HEK293 (cell line): ENCODE measurements at regions not wholly inside any gene's neighbourhood (a gene's known extent, or its start where the extent isn't known, plus 50 kb on each side); places are given as distances from the start of the nearest gene placed in this dataset.

ENCODE experiments used
- CTCF ChIA-PET: fragments of 350-600 bp; formaldehyde crosslinking; extraction: SDS; loops from one replicate; lab custom pipeline; 2021; ENCODE audit warnings: antibody characterized with exemption; lab: Yijun Ruan, JAX
- POLR2A ChIA-PET: fragments of 300-600 bp; formaldehyde crosslinking; extraction: SDS; loops from one replicate; lab custom pipeline; 2020; ENCODE audit warnings: antibody characterized with exemption, inconsistent platforms; lab: Yijun Ruan, JAX
- H3K27ac ChIP-seq: fragments of 200-500 bp; sonication (Bioruptor generic); 2 replicates; pipeline ENCODE4 v1.5.1; 2014; ENCODE audit warnings: low read depth, low read length, control low read depth, inconsistent platforms; ENCODE audit errors: extremely low read depth
- H3K36me3 ChIP-seq, 2 experiments: fragments of 200-500 bp in 1 of 2; sonication (Bioruptor generic) in 1 of 2; 1 replicate in 1 of 2; 2 replicates in 1 of 2; pipeline ENCODE4 v1.5.1; 2014 to 2017; ENCODE audit warnings: inconsistent platforms in 2 of 2, low read length in 2 of 2; ENCODE audit not compliant: control insufficient read depth in 2 of 2, insufficient read depth in 1 of 2
- H3K4me1 ChIP-seq: fragments of 200-500 bp; sonication (Bioruptor generic); 2 replicates; pipeline ENCODE4 v1.5.1; 2014; ENCODE audit warnings: mild to moderate bottlenecking, low read length, inconsistent platforms; ENCODE audit not compliant: control insufficient read depth, insufficient read depth
- H3K4me3 ChIP-seq: 2 replicates; pipeline ENCODE4 v1.5.1; 2011; ENCODE audit warnings: low read depth, mild to moderate bottlenecking, control low read depth, low read length, moderate library complexity
- H3K9me3 ChIP-seq: fragments of 200-500 bp; sonication (Bioruptor generic); 2 replicates; pipeline ENCODE4 v1.5.1; 2014; ENCODE audit warnings: low read depth, low read length, inconsistent platforms; ENCODE audit not compliant: control insufficient read depth, insufficient read depth
- EGR2 ChIP-seq: fragments of 450-650 bp; formaldehyde crosslinking; IDR thresholded peaks from 2 replicates; pipeline ENCODE4 v1.5.1; 2016; ENCODE audit warnings: low read depth, missing biosample characterization, missing genetic modification characterization
- GLIS1 ChIP-seq: fragments of 450-650 bp; formaldehyde crosslinking; IDR thresholded peaks from 2 replicates; pipeline ENCODE4 v1.5.1; 2016; ENCODE audit warnings: missing biosample characterization, missing genetic modification characterization
- MEIS1 ChIP-seq: sonication (generic); formaldehyde crosslinking; IDR thresholded peaks from 2 replicates; pipeline ENCODE4 v1.8.1; 2022; ENCODE audit warnings: missing genetic modification reagents, mild to moderate bottlenecking, borderline replicate concordance
- RBAK ChIP-seq: fragments of 450-650 bp; formaldehyde crosslinking; IDR thresholded peaks from 2 replicates; pipeline ENCODE4 v1.5.1; 2016; ENCODE audit warnings: missing biosample characterization, missing genetic modification characterization
- SCRT1 ChIP-seq: fragments of 450-650 bp; formaldehyde crosslinking; IDR thresholded peaks from 2 replicates; pipeline ENCODE4 v1.5.1; 2016; ENCODE audit warnings: missing biosample characterization, missing genetic modification characterization, borderline replicate concordance
- TCF7L2 ChIP-seq: IDR thresholded peaks from 2 replicates; pipeline ENCODE4 v1.6.1; 2011; ENCODE audit warnings: low read depth, mild to moderate bottlenecking, inconsistent platforms, low read length, moderate library complexity, borderline replicate concordance
- TRIM28 ChIP-seq: IDR thresholded peaks from 2 replicates; pipeline ENCODE4 v1.6.1; 2011; ENCODE audit warnings: low read length, control low read depth, borderline replicate concordance
- ZFHX2 ChIP-seq: fragments of 450-650 bp; formaldehyde crosslinking; conservative IDR thresholded peaks from 2 replicates; pipeline ENCODE4 v1.5.1; 2016; ENCODE audit warnings: missing biosample characterization, missing genetic modification characterization
- ZFP41 ChIP-seq: fragments of 450-650 bp; formaldehyde crosslinking; IDR thresholded peaks from 2 replicates; pipeline ENCODE4 v1.5.1; 2016; ENCODE audit warnings: missing biosample characterization, missing genetic modification characterization, borderline replicate concordance
- ZFP69B ChIP-seq: fragments of 450-650 bp; formaldehyde crosslinking; IDR thresholded peaks from 2 replicates; pipeline ENCODE4 v1.5.1; 2016; ENCODE audit warnings: missing biosample characterization, missing genetic modification characterization
- ZNF169 ChIP-seq: fragments of 450-650 bp; formaldehyde crosslinking; IDR thresholded peaks from 2 replicates; pipeline ENCODE4 v1.5.1; 2016; ENCODE audit warnings: missing biosample characterization, missing genetic modification characterization
- ZNF221 ChIP-seq: fragments of 450-650 bp; formaldehyde crosslinking; IDR thresholded peaks from 2 replicates; pipeline ENCODE4 v1.5.1; 2017; ENCODE audit warnings: missing biosample characterization, missing genetic modification characterization, borderline replicate concordance
- ZNF248 ChIP-seq: fragments of 450-650 bp; formaldehyde crosslinking; IDR thresholded peaks from 2 replicates; pipeline ENCODE4 v1.5.1; 2017; ENCODE audit warnings: missing biosample characterization, missing genetic modification characterization
- ZNF433 ChIP-seq: fragments of 450-650 bp; formaldehyde crosslinking; IDR thresholded peaks from 2 replicates; pipeline ENCODE4 v1.5.1; 2016; ENCODE audit warnings: missing biosample characterization, missing genetic modification characterization, low read depth
- ZNF529 ChIP-seq: fragments of 450-650 bp; formaldehyde crosslinking; IDR thresholded peaks from 2 replicates; pipeline ENCODE4 v1.5.1; 2017; ENCODE audit warnings: missing genetic modification characterization, missing biosample characterization; ENCODE audit not compliant: insufficient replicate concordance
- ZNF560 ChIP-seq: fragments of 450-650 bp; formaldehyde crosslinking; IDR thresholded peaks from 2 replicates; pipeline ENCODE4 v1.5.1; 2017; ENCODE audit warnings: missing biosample characterization, missing genetic modification characterization, borderline replicate concordance
- ZNF621 ChIP-seq: fragments of 450-650 bp; formaldehyde crosslinking; IDR thresholded peaks from 2 replicates; pipeline ENCODE4 v1.5.1; 2017; ENCODE audit warnings: missing biosample characterization, missing genetic modification characterization
- ZNF660 ChIP-seq: fragments of 450-650 bp; IDR thresholded peaks from 2 replicates; pipeline ENCODE4 v1.5.1; 2018; ENCODE audit warnings: missing biosample characterization, mild to moderate bottlenecking, missing genetic modification characterization
- ZNF701 ChIP-seq: fragments of 450-650 bp; formaldehyde crosslinking; IDR thresholded peaks from 2 replicates; pipeline ENCODE4 v1.5.1; 2016; ENCODE audit warnings: missing biosample characterization, missing genetic modification characterization
- TF ChIP-seq, protein P1 (sequence below): fragments of 450-650 bp; formaldehyde crosslinking; IDR thresholded peaks from 2 replicates; pipeline ENCODE4 v1.5.1; 2017; ENCODE audit warnings: missing biosample characterization, missing genetic modification characterization
- TF ChIP-seq, protein P2 (sequence below): fragments of 450-650 bp; formaldehyde crosslinking; IDR thresholded peaks from 2 replicates; pipeline ENCODE4 v1.5.1; 2017; ENCODE audit warnings: missing biosample characterization, missing genetic modification characterization
- TF ChIP-seq, protein P3 (sequence below): fragments of 450-650 bp; formaldehyde crosslinking; IDR thresholded peaks from 2 replicates; pipeline ENCODE4 v1.5.1; 2016; ENCODE audit warnings: missing biosample characterization, missing genetic modification characterization
- TF ChIP-seq, protein P4 (sequence below): fragments of 450-650 bp; formaldehyde crosslinking; IDR thresholded peaks from 2 replicates; pipeline ENCODE4 v1.5.1; 2016; ENCODE audit warnings: missing biosample characterization, missing genetic modification characterization
- TF ChIP-seq, protein P5 (sequence below): fragments of 450-650 bp; formaldehyde crosslinking; IDR thresholded peaks from 2 replicates; pipeline ENCODE4 v1.5.1; 2016; ENCODE audit warnings: missing biosample characterization, missing genetic modification characterization, borderline replicate concordance

DNA sequence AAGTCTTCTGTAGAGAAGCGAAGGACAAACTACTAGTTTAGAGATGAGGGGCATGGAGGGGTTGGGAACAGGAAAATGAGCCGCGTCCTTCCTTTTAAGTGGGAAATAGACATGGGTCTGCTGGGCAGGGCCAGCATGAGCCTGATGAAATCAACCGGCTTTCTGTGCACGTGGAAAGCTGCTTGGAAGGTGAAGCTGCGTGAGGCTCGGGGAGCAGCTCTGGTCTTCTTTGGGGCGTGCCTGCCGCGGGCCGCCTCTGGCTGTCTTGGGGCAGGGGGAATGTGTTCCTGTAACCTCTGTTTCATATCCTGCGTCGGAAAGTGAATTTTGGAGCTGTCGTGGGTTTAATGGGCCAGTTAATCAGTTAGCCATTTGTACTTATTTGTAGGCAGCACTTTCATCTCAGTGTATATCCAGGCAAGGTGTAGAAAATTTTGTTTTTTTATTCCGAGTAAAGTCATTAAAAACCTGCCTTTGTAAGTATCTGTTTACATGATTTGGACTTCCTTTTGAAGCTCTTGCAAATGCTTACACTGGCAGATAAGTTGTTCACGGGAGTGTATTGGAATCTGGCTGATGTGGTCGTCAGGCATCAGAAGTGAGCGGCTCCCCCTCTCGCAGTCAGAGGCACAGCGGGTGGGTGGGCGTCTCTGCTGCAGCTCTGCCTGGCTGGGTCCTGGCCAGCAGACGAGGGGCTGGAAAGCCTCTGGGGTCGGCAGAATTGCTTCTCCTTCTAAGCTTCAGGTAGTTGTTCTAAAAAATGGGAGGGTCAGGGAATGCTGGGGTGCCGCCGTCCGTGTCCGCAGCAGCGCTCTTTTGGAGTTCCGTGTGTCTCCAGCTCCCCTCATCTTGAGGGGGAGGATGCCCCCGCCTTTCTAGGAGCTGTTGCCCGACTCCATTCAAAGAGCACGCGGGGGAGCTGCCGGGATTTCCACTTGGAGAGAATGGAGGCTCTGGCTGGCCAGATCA, 70.5 kb upstream of the HGFAC start:
- POLR2A ChIA-PET, result no interaction called here
- Histone ChIP-seq H3K27ac (no peak overlapping the region), H3K36me3 (peaks cover 0 to 3% of the 10 kb centered on the region in 2 experiments; a peak in 1 of 3 replicates), H3K9me3 (no peaks in the 10 kb centered on the region), H3K4me3 (no peak overlapping the region), H3K4me1 (peaks cover 6% of the 10 kb centered on the region)
- CTCF ChIA-PET, result no interaction called here
- TF ChIP-seq ZNF701 (tag by site-specific recombination) (no peak), ZNF248 (no peak), ZNF529 (no peak), TRIM28 (no peak), ZNF221 (tag by site-specific recombination) (no peak), EGR2 (tag by site-specific recombination) (0 out of 2 replicates have a peak, but pooled peaks have one; percentile 9), RBAK (tag by site-specific recombination) (no peak), ZNF169 (no peak), SCRT1 (tag by site-specific recombination) (no peak), ZNF433 (no peak), ZNF660 (no peak), MEIS1 (CRISPR knock-in tag) (no peak), ZFHX2 (tag by site-specific recombination) (peak; percentile 16; the same call in 1 of the 2 replicates), ZNF560 (no peak), ZFP69B (peak; percentile 68), TCF7L2 (no peak), ZFP41 (tag by site-specific recombination) (no peak)
- TF ChIP-seq, protein P1, sequence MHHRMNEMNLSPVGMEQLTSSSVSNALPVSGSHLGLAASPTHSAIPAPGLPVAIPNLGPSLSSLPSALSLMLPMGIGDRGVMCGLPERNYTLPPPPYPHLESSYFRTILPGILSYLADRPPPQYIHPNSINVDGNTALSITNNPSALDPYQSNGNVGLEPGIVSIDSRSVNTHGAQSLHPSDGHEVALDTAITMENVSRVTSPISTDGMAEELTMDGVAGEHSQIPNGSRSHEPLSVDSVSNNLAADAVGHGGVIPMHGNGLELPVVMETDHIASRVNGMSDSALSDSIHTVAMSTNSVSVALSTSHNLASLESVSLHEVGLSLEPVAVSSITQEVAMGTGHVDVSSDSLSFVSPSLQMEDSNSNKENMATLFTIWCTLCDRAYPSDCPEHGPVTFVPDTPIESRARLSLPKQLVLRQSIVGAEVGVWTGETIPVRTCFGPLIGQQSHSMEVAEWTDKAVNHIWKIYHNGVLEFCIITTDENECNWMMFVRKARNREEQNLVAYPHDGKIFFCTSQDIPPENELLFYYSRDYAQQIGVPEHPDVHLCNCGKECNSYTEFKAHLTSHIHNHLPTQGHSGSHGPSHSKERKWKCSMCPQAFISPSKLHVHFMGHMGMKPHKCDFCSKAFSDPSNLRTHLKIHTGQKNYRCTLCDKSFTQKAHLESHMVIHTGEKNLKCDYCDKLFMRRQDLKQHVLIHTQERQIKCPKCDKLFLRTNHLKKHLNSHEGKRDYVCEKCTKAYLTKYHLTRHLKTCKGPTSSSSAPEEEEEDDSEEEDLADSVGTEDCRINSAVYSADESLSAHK, result no peak
- TF ChIP-seq, protein P2, sequence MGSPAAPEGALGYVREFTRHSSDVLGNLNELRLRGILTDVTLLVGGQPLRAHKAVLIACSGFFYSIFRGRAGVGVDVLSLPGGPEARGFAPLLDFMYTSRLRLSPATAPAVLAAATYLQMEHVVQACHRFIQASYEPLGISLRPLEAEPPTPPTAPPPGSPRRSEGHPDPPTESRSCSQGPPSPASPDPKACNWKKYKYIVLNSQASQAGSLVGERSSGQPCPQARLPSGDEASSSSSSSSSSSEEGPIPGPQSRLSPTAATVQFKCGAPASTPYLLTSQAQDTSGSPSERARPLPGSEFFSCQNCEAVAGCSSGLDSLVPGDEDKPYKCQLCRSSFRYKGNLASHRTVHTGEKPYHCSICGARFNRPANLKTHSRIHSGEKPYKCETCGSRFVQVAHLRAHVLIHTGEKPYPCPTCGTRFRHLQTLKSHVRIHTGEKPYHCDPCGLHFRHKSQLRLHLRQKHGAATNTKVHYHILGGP (tag by site-specific recombination), result no peak
- TF ChIP-seq, protein P3, sequence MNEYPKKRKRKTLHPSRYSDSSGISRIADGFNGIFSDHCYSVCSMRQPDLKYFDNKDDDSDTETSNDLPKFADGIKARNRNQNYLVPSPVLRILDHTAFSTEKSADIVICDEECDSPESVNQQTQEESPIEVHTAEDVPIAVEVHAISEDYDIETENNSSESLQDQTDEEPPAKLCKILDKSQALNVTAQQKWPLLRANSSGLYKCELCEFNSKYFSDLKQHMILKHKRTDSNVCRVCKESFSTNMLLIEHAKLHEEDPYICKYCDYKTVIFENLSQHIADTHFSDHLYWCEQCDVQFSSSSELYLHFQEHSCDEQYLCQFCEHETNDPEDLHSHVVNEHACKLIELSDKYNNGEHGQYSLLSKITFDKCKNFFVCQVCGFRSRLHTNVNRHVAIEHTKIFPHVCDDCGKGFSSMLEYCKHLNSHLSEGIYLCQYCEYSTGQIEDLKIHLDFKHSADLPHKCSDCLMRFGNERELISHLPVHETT (tag by site-specific recombination), result no peak

DNA sequence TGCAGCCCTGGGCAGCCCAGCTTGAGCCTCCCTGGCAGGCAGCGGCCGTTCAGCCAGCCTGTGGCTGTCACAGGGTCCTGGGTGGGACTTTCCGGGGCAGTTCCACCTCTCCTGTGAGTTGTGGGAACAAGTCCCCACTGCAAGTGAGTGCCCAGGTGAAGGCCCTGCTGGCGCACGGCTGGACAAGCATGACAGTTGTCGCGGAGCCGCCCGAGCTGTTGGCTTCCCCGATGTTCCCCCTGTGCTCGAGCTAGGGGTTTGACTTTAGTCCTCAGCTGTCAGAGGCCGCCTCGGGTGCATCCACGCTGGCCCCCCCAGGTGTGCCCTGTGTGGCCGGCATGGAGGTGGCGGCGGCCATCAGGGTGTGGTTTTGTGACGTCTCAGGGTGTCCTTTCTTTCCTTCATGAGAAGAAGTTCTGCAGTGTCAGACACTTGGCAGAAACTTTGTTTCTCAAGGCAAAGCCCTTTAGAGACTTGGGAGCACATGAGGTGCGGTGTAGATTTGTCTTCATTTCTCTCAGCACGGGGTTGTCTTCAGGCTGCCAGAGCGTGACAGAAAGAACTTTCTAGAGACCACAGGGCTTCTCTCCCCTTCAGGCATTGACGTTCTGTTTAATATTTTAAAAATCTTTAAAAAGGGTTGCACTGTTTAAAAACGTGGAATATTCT, 69.4 kb upstream of the HGFAC start:
- peaks cover 0 to 7% of the 10 kb centered on the region in 2 experiments; a peak in 1 of 3 replicates for H3K36me3 ChIP-seq
- no peak overlapping the region for H3K4me3 ChIP-seq
- no peaks in the 10 kb centered on the region for H3K9me3 ChIP-seq
- no peak overlapping the region for H3K27ac ChIP-seq
- ChIA-PET CTCF (no interaction called here), POLR2A (no interaction called here)
- H3K4me1 ChIP-seq, result peaks cover 6% of the 10 kb centered on the region
- TF ChIP-seq GLIS1 (tag by site-specific recombination) (no peak), ZNF621 (tag by site-specific recombination) (no peak)
- TF ChIP-seq, protein P4, sequence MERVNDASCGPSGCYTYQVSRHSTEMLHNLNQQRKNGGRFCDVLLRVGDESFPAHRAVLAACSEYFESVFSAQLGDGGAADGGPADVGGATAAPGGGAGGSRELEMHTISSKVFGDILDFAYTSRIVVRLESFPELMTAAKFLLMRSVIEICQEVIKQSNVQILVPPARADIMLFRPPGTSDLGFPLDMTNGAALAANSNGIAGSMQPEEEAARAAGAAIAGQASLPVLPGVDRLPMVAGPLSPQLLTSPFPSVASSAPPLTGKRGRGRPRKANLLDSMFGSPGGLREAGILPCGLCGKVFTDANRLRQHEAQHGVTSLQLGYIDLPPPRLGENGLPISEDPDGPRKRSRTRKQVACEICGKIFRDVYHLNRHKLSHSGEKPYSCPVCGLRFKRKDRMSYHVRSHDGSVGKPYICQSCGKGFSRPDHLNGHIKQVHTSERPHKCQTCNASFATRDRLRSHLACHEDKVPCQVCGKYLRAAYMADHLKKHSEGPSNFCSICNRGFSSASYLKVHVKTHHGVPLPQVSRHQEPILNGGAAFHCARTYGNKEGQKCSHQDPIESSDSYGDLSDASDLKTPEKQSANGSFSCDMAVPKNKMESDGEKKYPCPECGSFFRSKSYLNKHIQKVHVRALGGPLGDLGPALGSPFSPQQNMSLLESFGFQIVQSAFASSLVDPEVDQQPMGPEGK (tag by site-specific recombination), result no peak
- TF ChIP-seq, protein P5, sequence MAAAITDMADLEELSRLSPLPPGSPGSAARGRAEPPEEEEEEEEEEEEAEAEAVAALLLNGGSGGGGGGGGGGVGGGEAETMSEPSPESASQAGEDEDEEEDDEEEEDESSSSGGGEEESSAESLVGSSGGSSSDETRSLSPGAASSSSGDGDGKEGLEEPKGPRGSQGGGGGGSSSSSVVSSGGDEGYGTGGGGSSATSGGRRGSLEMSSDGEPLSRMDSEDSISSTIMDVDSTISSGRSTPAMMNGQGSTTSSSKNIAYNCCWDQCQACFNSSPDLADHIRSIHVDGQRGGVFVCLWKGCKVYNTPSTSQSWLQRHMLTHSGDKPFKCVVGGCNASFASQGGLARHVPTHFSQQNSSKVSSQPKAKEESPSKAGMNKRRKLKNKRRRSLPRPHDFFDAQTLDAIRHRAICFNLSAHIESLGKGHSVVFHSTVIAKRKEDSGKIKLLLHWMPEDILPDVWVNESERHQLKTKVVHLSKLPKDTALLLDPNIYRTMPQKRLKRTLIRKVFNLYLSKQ (tag by site-specific recombination), result no peak
